ENCODE measurements at regions not wholly inside any gene's neighbourhood (a gene's known extent, or its start where the extent isn't known, plus 50 kb on each side); places are given as distances from the start of the nearest gene placed in this dataset.

GRCh38 chr1:105072446-105072845 is 1322.7 kb downstream of the AMY1C start:
- no peak for TF ChIP-seq POLR2A (IDR thresholded peaks at IDR 0.05)
- TF ChIP-seq CTCF (IDR thresholded peaks at IDR 0.05), result no peak
